KMS-11 (cell line): ENCODE measurements at regions not wholly inside any gene's neighbourhood (a gene's known extent, or its start where the extent isn't known, plus 50 kb on each side); places are given as distances from the start of the nearest gene placed in this dataset.

Experiments used
- H2AFZ ChIP-seq: fragments of 200-600 bp; sonication (generic); 2 replicates; pipeline ENCODE4 v1.6.1; 2016; ENCODE audit warnings: antibody characterized with exemption, mixed run types, low read depth
- H3K27ac ChIP-seq: fragments of 200-600 bp; sonication (generic); 2 replicates; pipeline ENCODE4 v1.6.1; 2016; ENCODE audit warnings: mild to moderate bottlenecking, mixed run types
- H3K27me3 ChIP-seq: fragments of 200-600 bp; sonication (generic); 2 replicates; pipeline ENCODE4 v1.6.1; 2017; ENCODE audit warnings: mild to moderate bottlenecking, low read depth, mixed run types, moderate library complexity; ENCODE audit not compliant: insufficient read depth
- H3K36me3 ChIP-seq: fragments of 200-600 bp; sonication (generic); 2 replicates; pipeline ENCODE4 v1.6.1; 2017; ENCODE audit warnings: mild to moderate bottlenecking, mixed run types; ENCODE audit not compliant: insufficient read depth
- H3K4me1 ChIP-seq: fragments of 200-600 bp; sonication (generic); 2 replicates; pipeline ENCODE4 v1.6.1; 2016; ENCODE audit warnings: mild to moderate bottlenecking, low read depth, mixed run types; ENCODE audit not compliant: poor library complexity, severe bottlenecking
- H3K4me2 ChIP-seq: fragments of 200-600 bp; sonication (generic); 2 replicates; pipeline ENCODE4 v1.7.0; 2016; ENCODE audit warnings: mild to moderate bottlenecking, mixed run types
- H3K4me3 ChIP-seq: fragments of 200-600 bp; sonication (generic); IDR thresholded peaks from 2 replicates; pipeline ENCODE4 v1.6.1; 2017; ENCODE audit warnings: low read depth, low read length, mixed read lengths; ENCODE audit not compliant: insufficient read depth
- H3K79me2 ChIP-seq: fragments of 200-600 bp; sonication (generic); 2 replicates; pipeline ENCODE4 v1.6.1; 2016; ENCODE audit warnings: low read depth, mixed run types; ENCODE audit not compliant: insufficient read depth
- H3K9ac ChIP-seq: fragments of 200-600 bp; sonication (generic); 2 replicates; pipeline ENCODE4 v1.6.1; 2016; ENCODE audit warnings: mild to moderate bottlenecking, mixed run types
- H4K20me1 ChIP-seq: fragments of 200-600 bp; sonication (generic); 2 replicates; pipeline ENCODE4 v1.6.1; 2016; ENCODE audit warnings: mild to moderate bottlenecking, mixed run types; ENCODE audit not compliant: insufficient read depth
- TF ChIP-seq, protein P1 (sequence below): fragments of 200-600 bp; sonication (generic); conservative IDR thresholded peaks from 2 replicates; pipeline ENCODE4 v1.6.1; 2017; ENCODE audit warnings: low read depth, mild to moderate bottlenecking, antibody characterized with exemption, low read length, moderate library complexity, mixed read lengths

DNA sequence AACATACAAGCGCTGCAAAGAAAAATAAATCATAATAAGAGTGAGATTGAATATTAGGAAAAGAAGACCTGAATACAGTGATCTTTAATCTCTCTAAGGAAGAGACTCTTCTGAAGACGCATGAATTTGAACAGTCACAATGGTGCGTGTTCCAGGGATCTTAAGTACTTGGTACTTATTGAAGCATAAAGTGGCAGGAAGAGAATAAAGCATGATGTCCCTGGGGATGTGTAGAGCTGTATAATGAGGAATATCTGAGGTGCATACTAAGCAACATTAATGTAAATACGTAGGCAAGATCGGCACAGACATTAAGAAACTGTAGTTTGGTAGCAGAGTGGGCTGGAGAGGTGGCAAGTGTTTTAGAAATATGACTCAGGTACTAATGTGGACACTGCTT lies 246.2 kb upstream of the MCTP2 start:
- no peaks in the 10 kb centered on the region for H3K4me1 ChIP-seq
- no peaks in the 10 kb centered on the region for H3K36me3 ChIP-seq
- no peak overlapping the region for H3K4me3 ChIP-seq
- H3K27me3 ChIP-seq: no peaks in the 10 kb centered on the region
- no peaks in the 10 kb centered on the region for H3K79me2 ChIP-seq
- no peak overlapping the region for H3K4me2 ChIP-seq
- H2AFZ ChIP-seq: no peak overlapping the region
- H3K9ac ChIP-seq: no peak overlapping the region
- H3K27ac ChIP-seq: no peak overlapping the region
- TF ChIP-seq, protein P1, sequence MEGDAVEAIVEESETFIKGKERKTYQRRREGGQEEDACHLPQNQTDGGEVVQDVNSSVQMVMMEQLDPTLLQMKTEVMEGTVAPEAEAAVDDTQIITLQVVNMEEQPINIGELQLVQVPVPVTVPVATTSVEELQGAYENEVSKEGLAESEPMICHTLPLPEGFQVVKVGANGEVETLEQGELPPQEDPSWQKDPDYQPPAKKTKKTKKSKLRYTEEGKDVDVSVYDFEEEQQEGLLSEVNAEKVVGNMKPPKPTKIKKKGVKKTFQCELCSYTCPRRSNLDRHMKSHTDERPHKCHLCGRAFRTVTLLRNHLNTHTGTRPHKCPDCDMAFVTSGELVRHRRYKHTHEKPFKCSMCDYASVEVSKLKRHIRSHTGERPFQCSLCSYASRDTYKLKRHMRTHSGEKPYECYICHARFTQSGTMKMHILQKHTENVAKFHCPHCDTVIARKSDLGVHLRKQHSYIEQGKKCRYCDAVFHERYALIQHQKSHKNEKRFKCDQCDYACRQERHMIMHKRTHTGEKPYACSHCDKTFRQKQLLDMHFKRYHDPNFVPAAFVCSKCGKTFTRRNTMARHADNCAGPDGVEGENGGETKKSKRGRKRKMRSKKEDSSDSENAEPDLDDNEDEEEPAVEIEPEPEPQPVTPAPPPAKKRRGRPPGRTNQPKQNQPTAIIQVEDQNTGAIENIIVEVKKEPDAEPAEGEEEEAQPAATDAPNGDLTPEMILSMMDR: no peak
- H4K20me1 ChIP-seq: no peaks in the 10 kb centered on the region

DNA sequence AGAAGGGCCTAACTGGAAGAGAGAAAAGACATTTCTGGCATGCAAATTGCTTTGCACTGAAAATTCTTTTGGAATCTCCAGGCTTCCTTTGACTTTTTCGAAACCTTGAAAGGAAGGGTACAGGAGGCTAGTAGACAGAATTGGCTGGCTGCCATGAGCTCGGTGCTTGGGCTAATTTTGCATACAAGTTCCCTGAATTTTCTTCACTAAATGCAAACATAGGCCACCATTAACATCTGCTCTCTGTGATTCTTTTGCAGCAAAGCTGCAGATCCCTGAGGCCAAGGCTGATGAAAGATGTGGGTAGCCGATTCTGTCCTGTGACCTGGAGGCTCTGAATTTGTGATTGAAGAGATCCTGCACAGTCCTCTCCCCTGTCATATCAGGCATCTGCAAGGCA lies 247.8 kb upstream of the MCTP2 start:
- Histone ChIP-seq H3K4me1 (no peaks in the 10 kb centered on the region), H3K36me3 (no peaks in the 10 kb centered on the region), H3K79me2 (no peaks in the 10 kb centered on the region), H3K27ac (no peak overlapping the region), H3K9ac (no peak overlapping the region), H3K4me3 (no peak overlapping the region), H3K27me3 (no peaks in the 10 kb centered on the region), H4K20me1 (no peaks in the 10 kb centered on the region), H3K4me2 (no peak overlapping the region), H2AFZ (no peak overlapping the region)
- TF ChIP-seq, protein P1: no peak

GRCh38 chr15:93982226-93982727 lies 249.1 kb upstream of the MCTP2 start:
- Histone ChIP-seq H3K27ac (no peak overlapping the region), H3K4me2 (no peak overlapping the region), H2AFZ (no peak overlapping the region), H3K4me3 (no peak overlapping the region), H3K9ac (no peak overlapping the region), H3K36me3 (no peaks in the 10 kb centered on the region), H3K27me3 (no peaks in the 10 kb centered on the region), H3K79me2 (no peaks in the 10 kb centered on the region), H3K4me1 (no peaks in the 10 kb centered on the region), H4K20me1 (no peaks in the 10 kb centered on the region)
- TF ChIP-seq, protein P1: no peak

DNA sequence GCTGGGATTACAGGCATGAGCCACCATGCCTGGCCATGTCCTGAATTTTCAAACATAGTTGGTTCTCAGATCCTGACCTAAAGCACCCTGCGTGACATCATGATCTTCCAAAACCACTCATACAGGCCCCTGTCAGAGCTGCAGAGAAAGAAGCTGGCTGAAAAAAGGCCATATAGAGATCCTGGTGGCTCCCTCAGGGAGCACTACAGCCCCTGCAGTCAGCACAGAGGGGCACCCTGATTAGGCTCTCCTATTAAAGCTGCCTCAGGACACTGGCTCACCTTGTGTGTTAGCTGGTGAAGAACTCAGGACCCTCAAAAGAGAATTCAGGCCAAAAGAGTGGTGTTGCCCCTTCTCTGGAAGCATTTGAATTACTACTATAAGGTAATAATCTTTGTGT lies 249.7 kb upstream of the MCTP2 start:
- H3K27ac ChIP-seq: no peak overlapping the region
- H3K27me3 ChIP-seq: no peaks in the 10 kb centered on the region
- no peak overlapping the region for H3K4me3 ChIP-seq
- TF ChIP-seq, protein P1: no peak
- no peak overlapping the region for H3K9ac ChIP-seq
- no peaks in the 10 kb centered on the region for H3K36me3 ChIP-seq
- no peaks in the 10 kb centered on the region for H4K20me1 ChIP-seq
- no peak overlapping the region for H3K4me2 ChIP-seq
- no peaks in the 10 kb centered on the region for H3K4me1 ChIP-seq
- no peak overlapping the region for H2AFZ ChIP-seq
- no peaks in the 10 kb centered on the region for H3K79me2 ChIP-seq
